Subcutaneous abdominal adipose tissue (tissue), 5 donors: ENCODE measurements at regions not wholly inside any gene's neighbourhood (a gene's known extent, or its start where the extent isn't known, plus 50 kb on each side); places are given as distances from the start of the nearest gene placed in this dataset.

Experiments
- H3K27ac ChIP-seq: one replicate; pipeline ENCODE4 v1.7.0; 2013; ENCODE audit warnings: low read depth, mild to moderate bottlenecking, inconsistent platforms, low read length, moderate library complexity
- H3K27me3 ChIP-seq, 5 donors: one replicate each; pipeline ENCODE4 v1.7.0; 2013; ENCODE audit warnings: low read length in 5 of 5, inconsistent platforms in 1 of 5; ENCODE audit not compliant: control insufficient read depth in 5 of 5, insufficient read depth in 4 of 5
- H3K36me3 ChIP-seq, 5 donors: one replicate each; pipeline ENCODE4 v1.7.0; 2013; ENCODE audit warnings: low read length in 5 of 5; ENCODE audit not compliant: control insufficient read depth in 5 of 5, insufficient read depth in 5 of 5
- H3K4me1 ChIP-seq, 5 donors: one replicate each; pipeline ENCODE4 v1.7.0; 2013; ENCODE audit warnings: low read length in 5 of 5, mild to moderate bottlenecking in 3 of 5, moderate library complexity in 1 of 5; ENCODE audit not compliant: control insufficient read depth in 5 of 5, insufficient read depth in 5 of 5
- H3K4me3 ChIP-seq, 5 donors: one replicate each; pipeline ENCODE4 v1.7.0; 2013; ENCODE audit warnings: low read length in 5 of 5, low read depth in 1 of 5
- H3K9ac ChIP-seq, 5 donors: one replicate each; pipeline ENCODE4 v1.7.0; 2013; ENCODE audit warnings: low read length in 5 of 5, mild to moderate bottlenecking in 4 of 5, moderate library complexity in 3 of 5
- H3K9me3 ChIP-seq, 5 donors: one replicate each; pipeline ENCODE4 v1.7.0; 2013; ENCODE audit warnings: low read length in 5 of 5; ENCODE audit not compliant: control insufficient read depth in 5 of 5
- donor health status: healthy.
- donor health status: healthy.
- donor health status: healthy.
- donor health status: healthy.
- donor health status: healthy.

DNA sequence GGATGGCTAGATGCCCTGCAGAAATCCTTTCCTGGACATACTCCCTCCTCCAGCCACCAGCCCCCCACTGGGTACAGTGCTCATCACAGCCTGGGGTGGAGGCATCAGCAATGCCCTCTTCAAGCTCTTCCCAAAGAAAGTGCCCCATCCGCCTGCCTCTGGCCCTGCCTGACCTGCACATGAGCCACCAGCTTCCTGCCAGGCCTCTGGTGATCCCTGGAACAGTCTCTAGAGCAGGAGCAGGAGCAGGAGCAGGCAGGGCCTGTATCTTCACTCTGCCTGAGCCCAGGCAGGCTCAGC is 54.1 kb upstream of the CAB39 start:
- Histone ChIP-seq H3K4me1 (peaks cover 4 to 55% (median 28%) of the 10 kb centered on the region in 5 donors), H3K36me3 (no peaks in the 10 kb centered on the region), H3K9me3 (no peaks in the 10 kb centered on the region), H3K27ac (no peak overlapping the region), H3K27me3 (no peaks in the 10 kb centered on the region), H3K4me3 (no peak overlapping the region), H3K9ac (no peak overlapping the region)

GRCh38 chr2:230658877-230659652 is 53.6 kb upstream of the CAB39 start:
- H3K27ac ChIP-seq = no peak overlapping the region
- no peaks in the 10 kb centered on the region for H3K9me3 ChIP-seq
- peaks cover 4 to 58% (median 30%) of the 10 kb centered on the region in 5 donors for H3K4me1 ChIP-seq
- H3K9ac ChIP-seq = peak overlapping the region in 1 of 5 donors; percentile 48
- no peaks in the 10 kb centered on the region for H3K27me3 ChIP-seq
- no peak overlapping the region for H3K4me3 ChIP-seq
- no peaks in the 10 kb centered on the region for H3K36me3 ChIP-seq

DNA sequence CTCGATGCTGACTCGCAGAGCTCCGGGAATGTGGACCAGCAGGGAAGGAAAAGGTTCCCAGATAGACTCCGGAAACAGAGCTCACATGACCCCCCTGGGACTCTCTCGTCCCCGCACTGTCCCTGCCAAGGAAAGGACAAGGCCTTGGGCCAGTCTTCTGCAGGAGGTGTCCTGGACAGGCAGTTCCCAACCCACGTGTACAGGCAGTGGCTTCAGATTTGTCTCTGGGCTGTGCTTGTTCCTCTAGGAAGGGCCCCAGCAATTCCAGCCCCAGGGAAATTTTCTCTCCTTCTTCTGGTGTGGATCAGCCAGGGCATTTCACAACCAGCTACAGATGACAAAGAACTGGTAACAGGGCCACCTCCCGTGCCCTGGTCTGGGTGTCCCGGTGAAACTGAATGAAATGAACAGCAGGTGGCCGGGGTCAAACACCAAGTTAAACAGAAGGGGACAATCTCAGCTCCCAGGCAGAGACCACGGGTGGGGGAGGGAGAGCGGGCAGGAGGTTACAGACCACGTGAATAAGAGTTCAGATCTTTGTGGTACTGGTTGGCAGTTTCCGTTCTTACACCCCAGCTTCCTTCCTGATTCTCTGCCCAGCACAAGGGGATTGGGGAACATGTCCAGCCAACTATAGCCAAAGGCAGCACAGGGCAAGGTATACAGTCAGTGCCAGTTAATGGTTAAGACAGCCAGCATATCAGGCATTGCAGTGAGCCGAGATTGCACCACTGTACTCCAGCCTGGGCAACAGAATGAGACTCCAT is 52.2 kb upstream of the CAB39 start:
- no peak overlapping the region for H3K9ac ChIP-seq
- H3K36me3 ChIP-seq = no peaks in the 10 kb centered on the region
- no peaks in the 10 kb centered on the region for H3K27me3 ChIP-seq
- H3K4me1 ChIP-seq = peaks cover 4 to 68% (median 32%) of the 10 kb centered on the region in 5 donors
- peak overlapping the region; percentile 33 for H3K27ac ChIP-seq
- no peaks in the 10 kb centered on the region for H3K9me3 ChIP-seq
- no peak overlapping the region for H3K4me3 ChIP-seq

GRCh38 chr2:230661072-230661957 is 51.3 kb upstream of the CAB39 start:
- Histone ChIP-seq H3K27ac (no peak overlapping the region), H3K4me1 (peaks cover 4 to 70% (median 32%) of the 10 kb centered on the region in 5 donors), H3K27me3 (no peaks in the 10 kb centered on the region), H3K9me3 (no peaks in the 10 kb centered on the region), H3K36me3 (no peaks in the 10 kb centered on the region), H3K9ac (no peak overlapping the region), H3K4me3 (no peak overlapping the region)
